SK-N-MC (cell line): ENCODE measurements at regions not wholly inside any gene's neighbourhood (a gene's known extent, or its start where the extent isn't known, plus 50 kb on each side); places are given as distances from the start of the nearest gene placed in this dataset.

Source experiments
- EZH2 ChIP-seq: fragments of 200-600 bp; sonication (generic); IDR thresholded peaks from one replicate; pipeline ENCODE4 v1.6.1; 2017; ENCODE audit warnings: antibody characterized with exemption
- POLR2AphosphoS5 ChIP-seq: IDR thresholded peaks from 2 replicates; pipeline ENCODE4 v1.6.1; 2012; ENCODE audit warnings: mild to moderate bottlenecking, low read depth, low read length, borderline replicate concordance

GRCh38 chr15:97652700-97653167, 307.8 kb upstream of the ARRDC4 start:
- TF ChIP-seq EZH2 (no peak), POLR2AphosphoS5 (no peak)
